ENCODE measurements at regions not wholly inside any gene's neighbourhood (a gene's known extent, or its start where the extent isn't known, plus 50 kb on each side); places are given as distances from the start of the nearest gene placed in this dataset.

DNA sequence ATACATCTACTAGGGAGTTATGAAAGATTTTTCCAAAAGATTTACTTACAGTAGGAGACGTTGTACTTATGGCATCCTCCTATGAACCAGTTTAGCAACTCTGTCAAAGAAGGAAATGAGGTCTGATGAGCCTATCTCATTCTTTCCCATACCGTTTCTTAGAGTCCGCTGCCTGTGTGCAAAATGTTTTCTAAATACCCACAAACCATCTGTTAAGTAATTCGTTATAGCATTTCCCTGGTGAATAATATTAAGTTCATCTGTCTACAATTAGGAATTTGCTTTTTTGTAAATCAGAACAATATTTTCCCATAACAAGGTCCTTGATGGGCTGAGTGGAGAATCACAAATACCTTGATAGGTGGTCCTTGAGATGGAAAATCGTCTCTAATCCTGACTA, 178.8 kb upstream of the TMTC4 start:
- DNase-seq = no peak

DNA sequence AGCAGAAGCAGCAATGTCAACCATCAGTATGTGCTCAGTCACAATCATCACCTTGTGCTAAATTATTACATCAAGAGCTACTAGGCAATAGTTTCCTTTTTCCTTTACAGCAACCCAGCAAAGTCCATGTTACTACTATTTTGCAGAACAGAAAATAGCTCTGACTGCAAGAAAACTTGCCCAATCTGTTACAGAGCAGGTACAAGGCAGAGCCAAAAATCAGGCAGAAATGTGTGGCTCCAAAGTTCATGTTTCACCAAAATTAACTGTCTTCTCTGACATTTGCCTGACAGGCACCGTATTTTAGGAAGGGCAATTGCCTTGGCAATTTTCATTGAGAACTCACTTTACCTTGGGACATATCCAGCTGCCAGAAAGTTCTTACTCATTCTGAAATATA, 177.6 kb upstream of the TMTC4 start:
- no peak for DNase-seq

DNA sequence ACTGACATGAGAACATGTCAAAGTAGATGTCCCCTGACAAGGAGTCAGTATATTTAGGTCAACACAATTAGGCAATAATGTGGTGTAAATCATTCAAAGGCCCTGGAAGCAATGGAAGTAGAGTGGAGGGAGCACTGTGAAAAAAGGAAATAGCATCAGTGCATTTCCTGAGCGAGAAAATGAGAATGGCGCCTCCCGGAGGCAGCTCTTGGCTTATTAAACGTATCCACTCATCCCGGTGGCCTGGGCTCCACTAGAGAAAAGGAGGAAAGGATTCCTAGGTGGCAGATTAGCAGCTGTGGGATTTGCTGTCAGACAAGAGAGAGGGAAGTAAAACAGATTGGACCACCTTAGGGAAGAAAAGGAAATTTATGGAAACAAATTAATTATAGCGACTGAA, 173.7 kb upstream of the TMTC4 start:
- no peak for DNase-seq

DNA sequence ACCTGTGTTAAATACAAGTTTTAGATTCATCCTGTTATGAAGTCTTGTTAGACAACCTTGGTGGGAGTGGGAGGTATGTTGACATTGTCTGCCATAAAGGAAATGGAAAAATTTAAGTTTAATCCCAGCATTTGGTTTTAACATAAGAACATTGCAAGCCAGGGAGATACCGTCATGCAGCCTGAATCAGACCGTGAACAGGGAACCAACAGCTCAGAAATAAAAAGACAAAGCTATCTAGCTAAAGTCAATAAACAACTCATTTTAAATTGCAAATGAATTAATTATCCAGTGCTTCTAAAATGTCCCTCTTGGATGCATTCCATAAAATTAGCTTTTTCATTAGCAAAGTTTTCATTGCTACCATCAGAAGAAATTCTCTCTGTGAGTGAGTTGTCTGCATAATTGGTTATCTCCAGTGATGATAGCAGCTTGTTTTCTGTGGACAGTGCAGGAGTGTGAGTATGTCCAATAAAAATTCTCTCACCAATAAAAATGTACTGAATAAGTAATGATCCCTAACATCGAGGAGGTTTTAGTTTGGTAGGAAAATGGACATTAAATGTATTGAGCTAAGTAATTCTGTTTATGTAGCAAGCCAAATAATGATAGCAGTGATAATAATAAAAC, 170.6 kb upstream of the TMTC4 start:
- DNase-seq = no peak

DNA sequence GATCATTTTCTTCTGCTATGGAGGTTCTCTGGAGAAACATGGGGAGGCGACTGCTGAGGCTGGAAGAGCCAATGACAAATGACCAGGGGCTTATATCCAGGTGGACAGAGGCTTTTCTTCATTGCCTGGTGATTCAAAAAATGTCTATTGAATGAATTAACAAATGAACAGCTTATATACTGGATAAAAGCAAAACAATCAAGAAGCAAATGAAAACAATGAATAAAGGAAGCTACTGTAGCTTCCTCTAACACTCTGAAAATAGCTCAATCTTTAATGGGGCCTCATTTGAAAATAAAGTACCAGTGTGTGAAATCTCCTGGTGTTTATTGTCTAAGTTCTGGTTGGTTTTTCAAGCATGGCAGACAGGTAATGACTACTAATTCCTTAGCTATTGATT, 167.5 kb upstream of the TMTC4 start:
- DNase-seq = no peak

DNA sequence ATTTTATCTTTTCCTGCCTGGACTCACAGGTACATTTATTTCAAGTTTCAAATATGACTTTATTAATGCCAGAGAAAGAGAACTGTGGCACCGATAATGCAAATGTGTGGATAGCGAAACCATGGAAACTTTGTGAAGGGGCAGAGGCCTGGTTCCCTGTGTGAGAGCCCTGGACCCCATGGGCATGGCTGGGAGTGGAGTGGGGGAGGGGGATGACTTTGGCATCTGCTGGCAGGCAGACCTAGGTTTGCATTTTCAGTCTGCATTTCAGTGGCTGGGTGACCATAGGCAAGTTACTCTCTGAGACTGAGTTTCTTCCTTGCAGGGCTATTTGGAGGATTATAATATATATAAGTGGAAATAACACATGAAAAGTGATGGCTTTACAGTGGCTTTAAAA, 163.8 kb upstream of the TMTC4 start:
- no peak for DNase-seq

DNA sequence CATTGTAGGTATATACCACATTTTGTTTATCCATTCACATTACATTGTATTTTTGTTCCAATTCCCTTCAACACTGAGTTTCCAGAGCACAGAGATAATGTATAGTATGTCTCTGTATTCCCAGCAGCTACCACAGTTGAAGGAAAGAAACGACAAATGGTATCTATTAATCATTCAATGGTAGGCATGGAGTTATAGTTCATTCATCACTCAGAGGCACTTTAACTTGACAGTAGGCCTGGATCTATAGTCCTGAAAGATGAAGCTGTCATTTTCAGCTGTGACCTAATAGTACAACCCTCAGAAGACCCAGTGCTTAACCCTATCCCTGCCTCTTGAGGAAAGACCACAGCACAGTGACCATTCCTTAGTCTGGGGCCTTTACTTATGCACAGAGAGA, 163.0 kb upstream of the TMTC4 start:
- DNase-seq = no peak

DNA sequence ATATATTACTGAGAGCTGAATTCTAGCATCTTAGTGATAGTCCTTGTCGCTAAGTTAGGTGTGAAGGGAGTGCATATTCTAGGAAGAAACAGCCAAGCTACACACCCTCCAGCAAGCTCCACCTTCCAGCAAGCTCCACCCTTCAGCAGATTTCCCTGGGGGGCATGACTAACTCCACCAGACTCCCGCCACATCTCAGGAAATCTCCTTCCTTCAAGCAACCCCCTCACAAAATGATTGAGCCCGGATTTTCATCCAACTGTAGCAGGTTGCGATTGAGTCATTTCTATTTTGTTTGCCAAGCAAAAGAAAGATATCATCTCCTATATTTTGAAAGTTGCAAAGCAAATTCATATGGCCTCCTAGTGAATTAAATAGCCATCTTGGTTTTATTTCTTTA, 162.1 kb upstream of the TMTC4 start:
- DNase-seq = no peak

DNA sequence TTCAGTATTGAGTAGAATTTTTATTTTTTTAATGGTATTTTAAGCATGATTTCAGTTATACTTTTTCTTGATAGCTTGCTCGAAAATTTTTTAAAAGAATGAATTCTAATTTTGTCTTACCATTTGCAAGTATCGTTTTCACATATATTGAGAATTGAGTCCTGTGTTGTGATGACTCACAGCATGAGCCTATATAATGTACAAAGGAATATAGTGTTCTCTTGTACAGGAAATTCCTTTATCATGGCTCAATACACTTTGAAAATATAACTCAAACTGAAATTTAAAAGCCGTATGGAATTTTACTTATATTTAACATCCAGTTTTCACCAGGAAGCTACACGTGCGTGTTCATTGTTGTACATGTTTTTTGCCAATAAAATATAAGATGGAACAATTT, 161.1 kb upstream of the TMTC4 start:
- DNase-seq = no peak

DNA sequence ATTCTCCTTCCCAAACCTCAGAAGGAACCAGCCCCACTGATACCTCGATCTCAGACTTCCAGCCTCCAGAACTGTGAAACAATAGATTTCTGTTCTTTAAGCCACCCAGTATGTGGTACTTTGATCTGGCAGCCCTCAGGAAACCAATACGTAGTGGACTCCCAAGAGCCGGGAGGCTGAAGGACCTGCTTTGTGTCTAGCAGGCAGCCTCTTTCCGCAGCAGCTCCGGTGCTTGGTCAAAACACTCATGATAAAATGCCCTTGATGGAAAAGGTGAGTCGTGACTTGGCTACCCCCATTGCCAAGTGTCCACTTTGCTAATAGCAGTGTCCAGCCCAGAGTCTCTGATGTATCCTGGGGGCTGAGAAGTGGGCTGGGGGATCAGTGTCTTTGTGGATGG, 158.8 kb upstream of the TMTC4 start:
- no peak for DNase-seq

DNA sequence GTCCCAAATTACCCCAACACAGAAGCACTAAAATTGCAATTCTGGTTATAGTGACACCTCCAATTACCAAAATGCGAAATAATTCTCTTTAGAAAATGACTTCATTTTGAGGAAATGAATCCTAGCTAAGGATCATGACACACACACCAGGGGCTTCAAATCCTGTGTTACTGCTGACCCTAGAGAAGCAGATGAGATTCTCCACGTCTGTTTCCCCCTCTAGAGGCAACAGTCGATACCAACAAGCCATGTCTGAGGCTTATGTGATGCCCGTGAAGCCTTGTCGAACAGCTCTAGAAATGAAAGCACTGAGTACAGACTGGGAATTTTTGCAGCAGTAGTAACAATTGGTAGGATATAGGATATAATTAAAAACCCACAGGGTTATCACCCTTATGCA, 153.6 kb upstream of the TMTC4 start:
- no peak for DNase-seq

DNA sequence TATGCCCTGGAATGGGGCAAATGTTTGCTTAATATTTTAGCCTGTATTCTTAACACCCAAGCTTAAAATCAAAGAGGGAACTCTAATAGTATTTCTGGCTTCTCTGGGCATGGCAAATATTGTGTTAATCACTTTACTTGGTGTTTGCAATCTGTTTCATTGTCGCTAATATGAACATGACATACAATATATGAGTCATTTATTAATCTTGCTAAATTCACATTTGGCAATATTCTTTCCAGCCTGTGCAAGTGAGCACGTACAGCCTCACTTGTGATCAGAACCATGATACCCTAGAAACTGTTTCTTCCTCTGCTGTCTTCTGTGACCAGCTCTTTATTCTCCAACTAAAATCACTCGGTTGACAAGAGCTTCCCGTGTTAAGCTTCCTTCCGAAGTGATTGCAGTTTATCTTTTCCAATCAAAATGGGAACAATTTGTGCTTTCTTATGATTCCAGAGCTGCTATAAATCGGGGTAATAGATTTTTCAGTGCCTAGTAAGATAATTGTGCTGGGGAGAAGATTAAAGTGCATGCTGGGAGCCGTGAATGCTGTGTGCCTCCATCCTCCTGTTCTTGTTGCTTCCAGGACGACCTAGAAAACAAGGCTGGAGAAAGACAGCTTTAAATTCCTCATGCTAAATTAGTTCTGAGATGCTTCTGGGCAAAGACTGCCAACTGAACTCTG, 153.0 kb upstream of the TMTC4 start:
- no peak for DNase-seq

DNA sequence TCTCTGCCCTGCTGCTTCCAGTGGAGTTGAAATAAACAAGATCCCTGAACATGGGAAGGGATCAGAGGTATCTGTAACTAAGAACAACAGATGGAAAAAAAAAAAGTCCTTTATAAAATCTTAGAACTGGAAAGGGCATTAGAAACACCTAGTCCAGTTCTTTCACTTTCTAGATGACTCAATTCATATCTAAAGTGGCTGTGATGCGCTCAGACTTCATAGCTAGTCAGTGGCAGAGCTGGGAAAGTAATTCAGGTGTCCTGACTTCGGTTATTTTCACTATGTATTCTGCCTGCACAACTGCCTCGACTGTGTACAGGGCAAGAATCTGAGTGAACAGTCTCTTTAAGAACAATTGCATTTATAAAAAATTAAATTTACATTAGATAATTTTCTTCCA, 151.8 kb upstream of the TMTC4 start:
- no peak for DNase-seq

DNA sequence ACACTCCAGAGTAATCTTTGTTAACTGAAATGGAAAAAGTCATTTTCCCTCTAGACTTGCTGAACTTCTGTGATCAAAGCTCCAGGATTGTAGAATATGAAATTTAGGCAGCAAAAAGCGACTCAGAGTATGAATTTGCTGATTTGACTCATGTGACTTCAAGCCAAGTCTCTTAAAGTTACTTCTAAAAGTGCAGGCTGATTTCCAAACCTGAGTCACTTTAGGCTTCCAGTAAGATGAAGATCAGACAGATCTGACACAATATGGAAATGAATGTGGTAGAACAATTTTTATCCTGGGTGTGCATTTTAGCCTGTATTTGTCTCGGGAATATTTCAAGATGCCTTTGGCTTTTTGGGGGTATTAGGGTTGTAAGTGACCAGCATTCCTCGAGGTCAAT, 151.0 kb upstream of the TMTC4 start:
- DNase-seq = no peak

DNA sequence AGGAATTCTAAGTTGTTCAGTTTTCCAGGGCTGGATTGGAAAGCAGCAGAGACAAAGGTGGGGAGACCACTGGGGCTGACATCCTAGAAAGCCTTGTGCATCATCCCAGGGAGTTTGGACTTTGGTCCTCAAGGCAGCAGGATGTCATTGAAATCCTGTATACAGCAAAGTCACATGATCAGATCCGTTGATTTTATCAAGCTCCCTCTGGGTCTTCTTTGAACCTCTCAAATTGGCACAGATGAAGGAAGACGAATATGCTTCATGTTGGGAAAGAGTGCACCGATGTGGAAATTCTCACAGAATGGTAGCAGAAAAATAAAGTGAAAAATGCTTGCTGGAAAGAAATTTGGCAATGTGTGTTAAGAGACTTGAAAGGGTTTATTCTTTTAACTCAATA, 149.8 kb upstream of the TMTC4 start:
- DNase-seq = no peak

DNA sequence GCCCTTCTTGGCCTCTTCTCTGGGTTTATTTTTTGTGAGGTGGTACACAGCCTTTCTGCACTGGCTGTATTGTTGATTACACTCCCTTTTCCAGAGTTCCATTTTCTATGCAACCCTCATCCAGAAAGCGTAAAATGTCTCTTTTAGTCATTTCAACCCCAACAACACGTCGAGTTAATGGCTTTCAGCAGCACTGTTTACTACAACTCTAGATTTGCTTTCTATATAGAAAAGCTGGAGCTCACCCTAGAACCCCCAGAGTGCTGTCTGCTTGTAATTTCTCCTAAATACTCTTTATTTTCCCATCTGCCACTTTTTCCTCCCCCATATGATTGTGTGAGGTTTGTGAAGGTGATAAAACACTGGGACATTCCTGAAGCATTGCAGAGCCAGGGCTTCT, 148.9 kb upstream of the TMTC4 start:
- no peak for DNase-seq

DNA sequence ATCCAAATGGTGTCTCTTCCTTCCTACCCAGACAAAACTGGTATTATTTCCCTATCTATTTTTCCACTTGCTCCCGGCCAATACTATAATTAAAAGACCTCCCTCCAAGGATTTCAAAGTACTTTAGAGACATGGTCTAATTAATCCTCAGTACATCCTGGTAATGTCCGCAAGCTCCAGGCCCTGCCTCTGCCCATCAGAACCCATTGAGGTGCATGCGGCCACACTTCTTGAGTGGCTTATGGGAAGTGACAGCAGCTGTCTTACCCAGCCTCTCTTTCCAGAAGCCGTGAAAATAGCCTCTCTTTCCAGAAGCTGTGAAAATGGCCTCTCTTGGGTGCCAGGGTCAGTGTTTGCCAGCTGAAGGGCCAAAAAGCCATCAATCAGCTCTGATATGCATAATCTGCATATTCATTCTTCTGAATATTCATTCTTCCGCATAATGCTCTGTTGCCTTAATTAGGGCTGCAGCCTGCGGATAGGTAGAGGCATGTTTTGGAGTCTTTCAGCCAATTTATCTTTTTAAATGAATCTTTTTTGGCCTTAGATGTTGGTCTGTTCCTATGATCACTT, 148.4 kb upstream of the TMTC4 start:
- no peak for DNase-seq

DNA sequence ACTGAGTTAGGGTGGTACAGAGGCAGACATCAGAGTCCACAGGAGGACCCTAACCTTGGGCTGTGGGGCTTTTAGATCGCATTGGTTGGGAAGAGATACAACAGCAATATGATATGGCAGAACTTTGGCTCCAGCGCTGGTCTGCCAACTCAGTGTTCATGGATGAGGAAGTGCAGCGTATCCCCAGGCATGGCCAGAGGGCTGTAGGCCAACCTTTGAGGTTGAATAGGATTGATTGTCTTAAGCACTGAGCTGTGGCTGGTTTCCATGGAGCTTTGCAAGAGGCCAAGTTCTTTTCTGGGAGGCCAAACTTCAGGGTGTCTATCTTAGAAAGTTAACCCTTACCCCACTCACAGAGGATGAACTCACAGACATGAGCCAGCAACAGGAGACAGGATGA, 144.1 kb upstream of the TMTC4 start:
- DNase-seq = no peak

DNA sequence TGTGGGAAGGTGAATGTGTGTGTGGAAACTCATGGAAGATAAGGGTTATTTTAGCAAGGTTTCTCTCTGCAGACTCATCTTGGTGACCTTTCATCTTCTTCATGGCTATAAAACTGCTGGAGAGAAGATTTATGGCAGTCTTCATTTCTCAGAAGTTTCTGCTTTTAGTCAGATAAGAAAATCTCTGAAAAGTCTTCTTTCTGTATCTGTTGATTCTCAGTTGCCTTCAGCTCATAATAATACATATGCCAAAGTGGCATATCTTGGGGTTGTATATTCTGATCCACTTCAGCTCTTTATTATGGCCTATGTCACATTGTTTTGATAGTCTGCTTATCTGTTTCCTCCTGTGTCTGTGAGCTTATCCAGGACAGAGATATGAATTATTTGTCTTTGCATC, 143.3 kb upstream of the TMTC4 start:
- DNase-seq = no peak

DNA sequence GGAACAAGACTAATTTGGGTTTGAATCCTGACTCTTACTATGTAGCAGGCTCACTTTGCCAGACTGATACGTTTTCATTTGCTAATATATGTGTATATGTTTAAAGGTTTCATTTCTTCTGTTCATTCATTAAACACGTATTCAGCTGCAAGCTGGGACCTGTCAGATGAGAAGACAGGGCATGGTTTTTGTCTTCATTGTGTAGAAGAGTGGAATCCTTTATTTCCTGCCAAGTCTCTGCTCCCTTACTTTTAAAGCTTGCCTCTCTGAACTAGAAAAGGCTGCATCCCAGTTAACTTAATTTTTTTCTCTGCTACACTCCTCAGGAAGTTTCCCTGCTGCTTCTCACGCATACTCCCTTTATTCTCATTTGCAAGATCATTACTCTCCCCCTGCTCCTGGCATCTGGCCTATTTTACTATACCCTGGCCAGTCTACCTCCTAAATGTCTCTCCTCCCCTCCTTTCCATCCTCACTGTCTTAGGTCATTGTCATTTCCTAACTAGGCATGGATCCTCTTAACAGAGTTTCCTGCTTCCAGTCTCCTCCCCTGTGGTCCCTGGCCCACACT, 141.0 kb upstream of the TMTC4 start:
- DNase-seq = no peak

DNA sequence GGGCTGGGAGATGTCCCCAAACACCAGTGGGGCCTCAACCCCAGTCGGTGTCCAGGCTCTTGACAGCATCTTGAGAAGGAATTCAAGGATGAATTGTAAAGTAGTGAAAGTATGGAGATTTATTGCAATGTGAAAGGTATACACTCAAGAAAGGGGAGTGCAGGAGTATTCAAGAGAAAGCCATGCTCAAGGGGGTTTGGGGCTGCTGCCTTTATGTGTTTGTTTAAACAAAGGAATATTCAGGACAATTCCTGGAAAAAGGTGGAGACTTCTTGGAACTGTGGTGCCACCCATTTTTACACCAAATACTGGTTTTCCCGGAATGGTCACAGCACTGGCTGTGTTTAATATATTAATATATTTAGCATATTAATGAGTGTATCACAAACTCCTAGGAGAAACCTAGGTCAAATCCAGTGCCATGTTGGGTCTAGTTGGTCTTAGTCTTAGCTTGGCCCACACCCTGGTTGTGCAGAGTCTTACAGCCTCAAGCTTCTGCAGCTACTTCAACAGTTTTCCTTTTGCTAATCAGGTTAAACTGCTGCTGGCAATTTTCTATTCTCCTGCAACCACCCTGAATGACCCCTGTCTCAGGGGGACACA, 138.5 kb upstream of the TMTC4 start:
- DNase-seq = no peak

DNA sequence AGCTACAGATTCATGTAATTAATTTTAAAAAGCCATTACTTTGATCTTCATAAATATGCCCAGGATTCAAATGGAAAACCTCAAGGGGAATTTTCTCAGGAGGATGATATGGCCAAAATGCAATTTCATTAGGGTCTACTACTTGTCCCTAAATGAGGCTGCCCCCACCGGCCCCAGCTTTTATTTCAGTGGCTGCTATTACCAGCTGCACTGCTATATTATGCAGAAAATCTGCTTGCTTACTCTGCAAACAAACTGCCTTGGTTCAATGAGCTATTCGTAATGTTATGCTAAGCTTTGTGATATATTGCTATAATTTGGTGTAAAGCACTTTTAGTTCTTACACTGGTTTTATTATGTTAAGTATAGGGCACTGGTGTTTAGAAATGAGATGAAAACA, 137.3 kb upstream of the TMTC4 start:
- no peak for DNase-seq

DNA sequence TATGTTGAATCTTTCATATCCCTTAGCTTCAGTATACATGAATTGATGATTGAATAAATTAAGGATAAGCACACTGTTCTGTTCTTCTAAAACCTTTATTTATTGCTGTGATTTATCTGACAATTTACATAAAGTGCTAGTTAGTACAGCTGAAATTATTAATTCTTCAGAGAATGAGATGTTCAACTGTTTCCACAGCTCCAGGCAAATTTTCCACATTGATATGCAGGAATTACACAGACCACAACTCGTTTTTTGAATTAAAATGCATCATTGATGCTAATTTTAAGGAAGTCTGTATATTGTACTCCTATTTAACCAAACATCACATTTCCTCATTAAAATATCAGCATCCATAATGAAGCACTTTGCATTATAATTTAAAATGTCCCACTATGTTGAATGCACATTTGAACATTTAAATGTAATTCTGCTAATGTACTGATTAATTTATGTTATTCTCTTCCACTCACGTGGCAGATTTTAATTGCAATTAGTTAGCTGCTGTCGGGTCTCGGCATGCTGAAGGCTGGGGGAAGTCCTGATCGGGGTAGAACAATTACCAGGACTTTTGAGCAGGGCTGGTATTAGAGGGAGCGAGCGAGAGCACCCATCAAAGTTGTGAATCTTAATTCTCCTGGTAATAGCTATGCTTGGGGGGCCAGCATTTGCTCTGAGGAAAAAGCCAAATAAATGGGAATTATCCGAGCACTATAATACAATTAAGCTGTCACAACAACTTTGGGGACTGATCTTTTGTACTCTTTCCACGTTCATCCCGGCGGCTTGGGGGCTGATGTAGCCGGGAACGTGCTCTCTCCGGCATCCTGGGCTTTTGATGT, 136.7 kb upstream of the TMTC4 start:
- no peak for DNase-seq
